Effector memory CD8-positive, alpha-beta T cell (primary cell): ENCODE measurements at regions not wholly inside any gene's neighbourhood (a gene's known extent, or its start where the extent isn't known, plus 50 kb on each side); places are given as distances from the start of the nearest gene placed in this dataset.
"Not testable (repeated sequence)": the region's sequence is repeated elsewhere in the genome, so short reads cannot be mapped to it uniquely, and the experiment has no call there.

ENCODE experiments used
- ATAC-seq: fragments of 150-1000 bp; cut with Tn5 transposase; replicated peaks from 2 replicates; pipeline ENCODE4 v1.10.0; 2021; ENCODE audit warnings: mild to moderate bottlenecking, moderate library complexity
- DNase-seq, 3 experiments: peaks; one replicate each; pipeline ENCODE4 v3.0.0; 2021
- H3K27ac Mint-ChIP-seq, 2 donors: one replicate each; pipeline ENCODE4 v1.8.0; 2022; ENCODE audit warnings: mild to moderate bottlenecking in 2 of 2, mixed read lengths in 2 of 2, moderate library complexity in 2 of 2
- H3K27me3 Mint-ChIP-seq, 2 donors: one replicate each; pipeline ENCODE4 v1.8.0; 2022; ENCODE audit warnings: mixed read lengths in 2 of 2
- H3K36me3 Mint-ChIP-seq: one replicate; pipeline ENCODE4 v1.8.0; 2022; ENCODE audit warnings: mild to moderate bottlenecking, moderate library complexity, mixed read lengths; ENCODE audit not compliant: insufficient read depth
- H3K4me1 Mint-ChIP-seq, 2 donors: one replicate each; pipeline ENCODE4 v1.8.0; 2022; ENCODE audit warnings: low read depth in 2 of 2, mixed read lengths in 2 of 2
- H3K4me3 Mint-ChIP-seq, 2 donors: one replicate each; pipeline ENCODE4 v1.8.0; 2022; ENCODE audit warnings: mild to moderate bottlenecking in 2 of 2, mixed read lengths in 2 of 2, moderate library complexity in 2 of 2
- H3K9me3 Mint-ChIP-seq, 2 donors: one replicate each; pipeline ENCODE4 v1.8.0; 2022; ENCODE audit warnings: mixed read lengths in 2 of 2

DNA sequence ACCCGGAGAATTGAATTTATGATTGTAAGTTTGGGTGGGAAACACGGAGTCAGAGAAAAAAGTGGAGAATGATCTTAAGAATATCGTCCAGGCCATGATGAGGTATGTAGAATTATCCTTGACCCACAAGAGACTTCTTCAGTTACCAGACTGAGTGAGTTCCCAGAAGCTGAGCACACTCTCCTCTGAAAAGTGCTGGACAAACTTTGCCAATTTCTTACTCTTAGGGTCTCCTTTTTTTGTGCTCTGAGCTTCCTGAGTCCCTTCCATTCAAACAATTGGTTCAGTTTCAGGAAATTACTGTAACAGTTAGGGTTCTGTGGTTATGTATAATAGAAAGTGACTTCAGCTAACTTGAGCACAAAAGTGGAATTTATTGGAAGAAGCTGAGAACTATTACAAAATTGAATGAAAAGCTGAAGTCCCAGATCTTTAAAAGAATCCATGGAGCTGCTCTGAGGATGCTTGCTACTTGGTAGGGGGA lies 50.6 kb upstream of the EHBP1 start:
- no peak for DNase-seq
- Mint-ChIP-seq H3K4me1 (no peaks in the 10 kb centered on the region), H3K4me3 (no peak overlapping the region), H3K27me3 (peaks cover 11 to 16% of the 10 kb centered on the region in 2 donors), H3K36me3 (no peaks in the 10 kb centered on the region), H3K9me3 (no peaks in the 10 kb centered on the region), H3K27ac (no peak overlapping the region)
- no peak for ATAC-seq

DNA sequence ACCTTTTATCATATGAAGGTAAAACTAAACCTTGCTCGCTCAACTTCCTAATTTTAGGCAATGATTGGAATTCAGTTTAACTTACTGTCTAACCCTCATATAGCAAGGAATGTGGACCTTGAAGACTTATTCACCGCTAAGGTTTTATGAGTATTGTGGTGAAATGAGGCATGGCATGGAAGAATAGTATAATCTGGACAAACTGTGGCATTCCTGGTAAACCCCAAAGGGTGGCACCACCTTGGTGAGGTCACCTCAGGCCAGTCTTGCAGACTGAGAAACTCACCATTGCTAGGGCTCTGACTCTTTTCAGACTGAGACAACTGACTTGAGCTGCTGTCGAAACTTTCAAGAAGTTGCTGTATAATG lies 51.1 kb upstream of the EHBP1 start:
- no peak for ATAC-seq
- Mint-ChIP-seq H3K36me3 (no peaks in the 10 kb centered on the region), H3K27ac (no peak overlapping the region)

GRCh38 chr2:62653582-62654422 lies 51.7 kb upstream of the EHBP1 start:
- no peak overlapping the region for H3K27ac Mint-ChIP-seq
- ATAC-seq (no peak), DNase-seq (no peak)
- H3K9me3 Mint-ChIP-seq: no peaks in the 10 kb centered on the region
- H3K36me3 Mint-ChIP-seq: no peaks in the 10 kb centered on the region
- no peak overlapping the region for H3K4me3 Mint-ChIP-seq
- H3K27me3 Mint-ChIP-seq: peaks cover 15 to 19% of the 10 kb centered on the region in 2 donors
- H3K4me1 Mint-ChIP-seq: no peaks in the 10 kb centered on the region

More for the DNA sequence above, 51.1 kb upstream of the EHBP1 start:
- no peak for DNase-seq
- H3K27me3 Mint-ChIP-seq: peaks cover 15 to 17% of the 10 kb centered on the region in 2 donors
- no peaks in the 10 kb centered on the region for H3K4me1 Mint-ChIP-seq
- H3K4me3 Mint-ChIP-seq: no peak overlapping the region
- H3K9me3 Mint-ChIP-seq: no peaks in the 10 kb centered on the region

DNA sequence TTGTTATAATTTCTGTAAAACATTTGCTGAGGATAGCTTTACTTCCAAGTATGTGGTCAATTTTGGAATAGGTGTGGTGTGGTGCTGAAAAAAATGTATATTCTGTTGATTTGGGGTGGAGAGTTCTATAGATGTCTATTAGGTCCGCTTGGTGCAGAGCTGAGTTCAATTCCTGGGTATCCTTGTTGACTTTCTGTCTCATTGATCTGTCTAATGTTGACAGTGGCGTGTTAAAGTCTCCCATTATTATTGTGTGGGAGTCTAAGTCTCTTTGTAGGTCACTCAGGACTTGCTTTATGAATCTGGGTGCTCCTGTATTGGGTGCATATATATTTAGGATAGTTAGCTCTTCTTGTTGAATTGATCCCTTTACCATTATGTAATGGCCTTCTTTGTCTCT lies 56.4 kb upstream of the EHBP1 start:
- peaks cover 15 to 20% of the 10 kb centered on the region in 2 donors for H3K27me3 Mint-ChIP-seq
- not testable (repeated sequence) for H3K9me3 Mint-ChIP-seq, H3K36me3 Mint-ChIP-seq, H3K4me3 Mint-ChIP-seq, H3K4me1 Mint-ChIP-seq, DNase-seq, H3K27ac Mint-ChIP-seq, ATAC-seq

- no peaks in the 10 kb centered on the region for H3K4me1 Mint-ChIP-seq
- H3K27me3 Mint-ChIP-seq: peaks cover 0 to 8% of the 10 kb centered on the region in 2 donors
- no peak overlapping the region for H3K4me3 Mint-ChIP-seq
- H3K36me3 Mint-ChIP-seq: no peaks in the 10 kb centered on the region
- no peak for ATAC-seq
- no peaks in the 10 kb centered on the region for H3K9me3 Mint-ChIP-seq
- no peak overlapping the region for H3K27ac Mint-ChIP-seq
- no peak for DNase-seq
Measured at GRCh38 chr2:62643100-62643471, 62.4 kb upstream of the EHBP1 start.

DNA sequence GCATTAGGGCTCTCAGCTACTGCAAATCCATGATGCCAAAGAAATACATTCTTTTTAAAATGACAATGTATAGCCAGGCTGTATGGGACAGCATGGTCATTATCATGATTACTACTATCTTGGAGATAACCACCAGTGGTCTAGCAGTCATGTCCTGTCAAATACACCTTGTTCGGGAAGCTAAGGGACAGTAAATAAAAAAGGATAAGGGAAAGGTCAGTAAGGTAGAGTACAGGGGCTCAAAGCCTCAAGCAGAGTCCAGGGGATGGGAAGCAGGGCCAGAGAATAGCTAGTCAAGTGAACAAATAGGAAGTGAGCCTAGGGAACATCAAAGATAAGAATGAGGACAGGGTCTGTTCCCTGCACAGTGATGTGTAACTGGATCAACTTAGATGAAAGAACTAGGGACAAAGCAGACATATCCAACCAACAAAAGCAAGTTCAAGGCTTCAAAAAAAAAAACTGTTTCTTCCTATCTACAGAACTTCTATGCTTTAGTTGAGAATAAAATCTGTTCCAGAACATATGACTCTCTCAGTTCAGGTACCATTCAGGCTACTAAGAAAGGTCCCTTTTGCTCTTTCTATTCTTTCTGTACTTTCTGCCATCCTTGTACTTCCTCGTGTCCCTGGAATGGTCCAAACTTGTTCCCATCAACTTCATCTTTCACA lies 62.9 kb upstream of the EHBP1 start:
- no peak for DNase-seq
- ATAC-seq: no peak
- Mint-ChIP-seq H3K36me3 (no peaks in the 10 kb centered on the region), H3K4me1 (no peaks in the 10 kb centered on the region), H3K9me3 (no peaks in the 10 kb centered on the region), H3K27ac (no peak overlapping the region), H3K4me3 (no peak overlapping the region), H3K27me3 (peaks cover 0 to 8% of the 10 kb centered on the region in 2 donors)

DNA sequence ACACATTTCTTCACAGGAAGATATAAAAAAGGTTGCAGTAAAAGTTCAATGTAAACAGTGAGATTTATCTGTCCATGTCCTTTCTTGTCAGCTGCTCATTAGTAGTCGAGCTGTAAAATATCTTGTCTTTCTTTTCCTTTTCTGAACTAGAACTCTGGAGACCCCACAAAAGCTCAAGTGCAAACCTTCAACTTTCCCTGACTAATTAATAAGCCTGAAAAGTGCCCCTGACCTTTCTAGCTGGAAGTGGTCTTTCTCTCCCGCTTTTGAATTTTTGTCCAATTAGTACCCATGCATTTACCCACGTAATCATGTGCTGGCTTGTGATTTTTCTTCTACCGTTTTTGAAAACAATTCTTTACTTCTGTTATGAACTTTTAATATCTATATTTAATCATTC lies 63.6 kb upstream of the EHBP1 start:
- ATAC-seq: no peak
- Mint-ChIP-seq H3K27me3 (peaks cover 0 to 8% of the 10 kb centered on the region in 2 donors), H3K36me3 (no peaks in the 10 kb centered on the region), H3K4me1 (no peaks in the 10 kb centered on the region), H3K4me3 (no peak overlapping the region), H3K9me3 (no peaks in the 10 kb centered on the region), H3K27ac (no peak overlapping the region)
- no peak for DNase-seq

GRCh38 chr2:62641410-62641843 lies 64.1 kb upstream of the EHBP1 start:
- ATAC-seq (no peak), DNase-seq (no peak)
- H3K27me3 Mint-ChIP-seq: peaks cover 4 to 8% of the 10 kb centered on the region in 2 donors
- no peaks in the 10 kb centered on the region for H3K36me3 Mint-ChIP-seq
- no peak overlapping the region for H3K4me3 Mint-ChIP-seq
- H3K4me1 Mint-ChIP-seq: no peaks in the 10 kb centered on the region
- H3K27ac Mint-ChIP-seq: no peak overlapping the region
- no peaks in the 10 kb centered on the region for H3K9me3 Mint-ChIP-seq

DNA sequence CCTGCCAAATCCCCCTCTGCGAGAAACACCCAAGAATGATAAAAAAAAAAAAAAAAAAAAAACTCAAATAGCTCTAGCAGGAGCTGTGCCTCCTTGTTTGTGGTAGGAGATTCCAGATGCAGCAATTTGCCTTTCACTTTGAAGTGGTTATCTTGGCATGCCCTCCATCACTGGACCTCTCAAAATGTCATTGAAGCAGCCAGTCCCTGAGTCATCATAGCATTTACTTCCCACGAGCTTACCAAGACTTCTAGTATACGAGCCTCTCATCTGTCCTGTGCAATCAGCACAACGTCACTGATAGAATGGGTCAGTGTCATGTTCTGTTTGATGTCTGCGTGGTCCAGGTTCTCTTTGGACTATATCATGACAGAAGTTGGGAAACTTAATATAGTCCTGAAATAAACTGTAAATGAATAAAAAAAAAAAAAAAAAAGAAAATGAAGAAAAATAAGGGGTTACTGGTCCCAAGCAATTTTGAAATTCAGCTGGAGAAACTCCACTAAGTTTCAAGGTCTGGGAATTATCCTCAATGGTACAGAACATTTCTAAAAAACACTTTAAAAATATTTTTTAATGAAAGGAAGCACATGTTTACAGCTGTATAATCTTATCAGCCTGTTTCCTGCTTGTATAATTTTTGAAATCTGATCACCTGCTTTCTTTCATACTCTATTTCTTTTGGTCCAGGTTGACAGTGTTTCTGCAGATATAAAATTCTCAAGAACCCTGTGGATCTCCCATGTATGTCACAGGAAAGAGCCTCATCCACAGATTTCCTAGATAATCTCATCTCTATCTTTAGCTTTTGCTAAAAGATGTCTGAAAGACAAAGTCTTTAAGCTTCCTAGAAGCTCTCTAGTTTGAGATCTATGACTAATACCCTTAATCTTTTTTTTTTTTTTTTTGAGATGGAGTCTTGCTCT lies 74.1 kb upstream of the EHBP1 start:
- no peak overlapping the region for H3K4me3 Mint-ChIP-seq

GRCh38 chr2:62630206-62630605 lies 75.3 kb upstream of the EHBP1 start:
- not testable (repeated sequence) for DNase-seq, H3K4me3 Mint-ChIP-seq, H3K36me3 Mint-ChIP-seq, H3K4me1 Mint-ChIP-seq, H3K27ac Mint-ChIP-seq, ATAC-seq, H3K9me3 Mint-ChIP-seq
- H3K27me3 Mint-ChIP-seq: peaks cover 35 to 53% of the 10 kb centered on the region in 2 donors

More for the DNA sequence above, 74.1 kb upstream of the EHBP1 start:
- no peak overlapping the region for H3K27ac Mint-ChIP-seq
- no peak for ATAC-seq
- H3K36me3 Mint-ChIP-seq: no peaks in the 10 kb centered on the region
- no peaks in the 10 kb centered on the region for H3K4me1 Mint-ChIP-seq
- peaks cover 45 to 47% of the 10 kb centered on the region in 2 donors for H3K27me3 Mint-ChIP-seq
- peaks cover 0 to 6% of the 10 kb centered on the region in 2 donors for H3K9me3 Mint-ChIP-seq
- DNase-seq: no peak

- H3K4me3 Mint-ChIP-seq, H3K4me1 Mint-ChIP-seq, H3K27ac Mint-ChIP-seq, DNase-seq, H3K36me3 Mint-ChIP-seq, H3K9me3 Mint-ChIP-seq, ATAC-seq: not testable (repeated sequence)
- H3K27me3 Mint-ChIP-seq: peaks cover 26 to 45% of the 10 kb centered on the region in 2 donors
Measured at GRCh38 chr2:62629310-62629709, 76.2 kb upstream of the EHBP1 start.

DNA sequence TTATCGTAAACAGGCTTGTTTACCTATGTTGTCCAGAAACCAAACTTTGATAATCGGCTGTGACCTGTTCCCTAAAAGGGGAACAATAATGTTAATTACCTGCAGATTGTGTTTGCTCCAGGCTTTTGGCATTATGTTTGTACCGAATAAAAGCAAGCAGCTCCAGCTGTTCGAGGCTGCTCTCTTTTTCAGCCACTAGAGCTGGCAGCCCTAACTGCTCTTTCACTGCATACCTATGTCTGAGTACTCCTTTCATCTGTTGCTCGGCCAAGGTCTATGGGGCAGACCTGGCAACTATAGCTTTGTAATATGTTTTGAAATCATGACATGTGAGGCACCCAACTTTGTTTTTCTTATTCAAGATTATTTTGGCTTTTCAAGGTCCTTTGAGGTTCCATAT lies 77.8 kb upstream of the EHBP1 start:
- ATAC-seq (no peak), DNase-seq (no peak)
- Mint-ChIP-seq H3K4me1 (no peaks in the 10 kb centered on the region), H3K27me3 (peaks cover 21 to 29% of the 10 kb centered on the region in 2 donors), H3K36me3 (no peaks in the 10 kb centered on the region), H3K27ac (no peak overlapping the region), H3K4me3 (no peak overlapping the region), H3K9me3 (no peaks in the 10 kb centered on the region)

GRCh38 chr2:62624855-62625254 lies 80.7 kb upstream of the EHBP1 start:
- H3K27me3 Mint-ChIP-seq: peaks cover 35 to 38% of the 10 kb centered on the region in 2 donors
- ATAC-seq (no peak), DNase-seq (no peak)
- no peak overlapping the region for H3K4me3 Mint-ChIP-seq
- H3K4me1 Mint-ChIP-seq: no peaks in the 10 kb centered on the region
- H3K27ac Mint-ChIP-seq: no peak overlapping the region
- no peaks in the 10 kb centered on the region for H3K9me3 Mint-ChIP-seq
- no peaks in the 10 kb centered on the region for H3K36me3 Mint-ChIP-seq
